T-cell (primary cell): ENCODE measurements at regions not wholly inside any gene's neighbourhood (a gene's known extent, or its start where the extent isn't known, plus 50 kb on each side); places are given as distances from the start of the nearest gene placed in this dataset.

Experiments
- ATAC-seq, 4 experiments: fragments of 200-7000 bp in 3 of 4; fragments of 150-1000 bp in 1 of 4; cut with Tn5 transposase; replicated peaks in 1 of 4; 1 replicate in 3 of 4; 2 replicates in 1 of 4; pipeline ENCODE4 v1.10.0; 2021; ENCODE audit warnings: moderate library complexity in 3 of 4, mild to moderate bottlenecking in 2 of 4, moderate number of reproducible peaks in 1 of 4
- CTCF ChIA-PET, 2 donors: fragments of 300-600 bp; sonication (Branson Sonifier 250); formaldehyde crosslinking; loops; one replicate each; lab custom pipeline; 2022; ENCODE audit warnings: antibody characterized with exemption in 2 of 2; lab: Charles Lee
- POLR2A ChIA-PET, 2 donors: fragments of 300-600 bp; sonication (Branson Sonifier 250); formaldehyde crosslinking; loops; one replicate each; lab custom pipeline; 2022; ENCODE audit warnings: antibody characterized with exemption in 2 of 2; lab: Charles Lee
- DNase-seq, 35 experiments: peaks; one replicate each; pipeline versions ENCODE4 v3.0.0 to v3.0.0-alpha.2; 2013 to 2023
- H3K27ac ChIP-seq: one replicate; pipeline ENCODE4 v1.5.1; 2013; ENCODE audit warnings: low read length
- H3K27me3 ChIP-seq, 2 experiments: replicated peaks in 1 of 2; 1 replicate in 1 of 2; 2 replicates in 1 of 2; pipeline versions ENCODE4 v1.6.1 to v1.7.0; 2013; ENCODE audit warnings: low read length in 1 of 2, mixed read lengths in 1 of 2; ENCODE audit not compliant: control insufficient read depth in 2 of 2, insufficient read depth in 2 of 2; ENCODE audit errors: extremely low read depth in 1 of 2
- H3K36me3 ChIP-seq, 2 donors: 1 replicate in 1 of 2; 2 replicates in 1 of 2; pipeline versions ENCODE4 v1.6.1 to v1.7.0; 2013; ENCODE audit warnings: low read length in 1 of 2; ENCODE audit not compliant: control insufficient read depth in 2 of 2, insufficient read depth in 1 of 2; ENCODE audit errors: extremely low read depth in 1 of 2
- H3K4me1 ChIP-seq, 2 experiments: 1 replicate in 1 of 2; 2 replicates in 1 of 2; pipeline versions ENCODE4 v1.6.1 to v1.7.0; 2013; ENCODE audit warnings: low read length in 2 of 2, mixed read lengths in 1 of 2; ENCODE audit not compliant: insufficient read depth in 2 of 2, control insufficient read depth in 1 of 2; ENCODE audit errors: extremely low read depth in 1 of 2
- H3K4me3 ChIP-seq, 2 donors: 1 replicate in 1 of 2; 2 replicates in 1 of 2; pipeline versions ENCODE4 v1.5.1 to v1.7.0; 2013; ENCODE audit warnings: mild to moderate bottlenecking in 2 of 2, low read length in 1 of 2, moderate library complexity in 1 of 2; ENCODE audit not compliant: control insufficient read depth in 1 of 2; ENCODE audit errors: extremely low read depth in 1 of 2
- H3K9me3 ChIP-seq: 2 replicates; pipeline ENCODE4 v1.7.0; 2013
- H3K27ac Mint-ChIP-seq, 2 donors: one replicate each; pipeline ENCODE4 v1.8.0; 2020 to 2021; ENCODE audit warnings: mild to moderate bottlenecking in 2 of 2, mixed read lengths in 2 of 2
- H3K27me3 Mint-ChIP-seq, 2 donors: one replicate each; pipeline ENCODE4 v1.8.0; 2021 to 2022; ENCODE audit warnings: mixed read lengths in 2 of 2
- H3K36me3 Mint-ChIP-seq: one replicate; pipeline ENCODE4 v1.8.0; 2021; ENCODE audit warnings: mixed read lengths
- H3K4me1 Mint-ChIP-seq, 3 donors: one replicate each; pipeline ENCODE4 v1.8.0; 2020 to 2022; ENCODE audit warnings: mixed read lengths in 3 of 3, mild to moderate bottlenecking in 1 of 3
- H3K4me3 Mint-ChIP-seq, 3 donors: one replicate each; pipeline ENCODE4 v1.8.0; 2020 to 2022; ENCODE audit warnings: mild to moderate bottlenecking in 3 of 3, mixed read lengths in 3 of 3, moderate library complexity in 3 of 3
- H3K9me3 Mint-ChIP-seq, 3 donors: one replicate each; pipeline ENCODE4 v1.8.0; 2020 to 2022; ENCODE audit warnings: mixed read lengths in 3 of 3
- whole genome bisulfite sequencing: methylation state at CpG from one replicate; pipeline ENCODE4 v1.1.5; 2013; ENCODE audit warnings: missing lambda C conversion rate; ENCODE audit not compliant: insufficient coverage; 5-methylcytosine and 5-hydroxymethylcytosine counted together

DNA sequence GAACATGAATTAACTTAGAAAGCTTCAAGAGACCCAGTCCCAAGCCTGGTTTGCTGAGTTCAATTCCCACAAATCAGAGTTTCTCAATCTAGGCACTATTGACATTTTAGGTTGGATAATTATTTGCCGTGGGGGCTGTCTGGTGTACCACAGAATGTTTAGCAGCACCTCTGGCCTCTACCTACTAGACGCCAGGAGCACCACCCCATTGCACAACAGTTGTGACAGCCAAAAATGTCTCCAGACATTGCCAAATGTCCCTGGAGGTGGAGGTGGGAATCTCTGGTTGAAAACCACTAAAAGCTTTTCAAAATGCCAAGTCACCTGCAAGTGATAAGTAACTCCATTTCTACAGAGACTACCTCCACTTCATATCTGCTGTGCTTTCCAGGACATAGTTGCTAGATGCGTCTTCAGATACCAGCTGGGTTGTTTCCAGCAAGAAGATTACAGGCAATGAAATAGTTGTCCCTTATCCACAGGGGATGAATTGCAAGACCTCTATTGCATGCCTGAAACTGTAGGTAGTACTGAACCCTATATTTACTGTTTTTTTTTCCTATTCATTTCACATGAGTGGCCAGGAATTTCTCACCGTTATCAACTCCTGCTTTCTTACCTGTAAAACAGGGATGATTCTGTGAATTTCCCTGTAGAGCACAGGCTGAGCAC, 554.3 kb downstream of the ZEB2 start:
- Histone ChIP-seq H3K27ac (no peak overlapping the region), H3K36me3 (peaks cover 0 to 3% of the 10 kb centered on the region in 2 donors), H3K9me3 (no peaks in the 10 kb centered on the region), H3K4me1 (no peaks in the 10 kb centered on the region), H3K27me3 (no peaks in the 10 kb centered on the region), H3K4me3 (no peak overlapping the region)
- H3K27ac Mint-ChIP-seq: no peak overlapping the region
- ChIA-PET POLR2A (no interaction called here), CTCF (no interaction called here)
- no peak overlapping the region for H3K4me3 Mint-ChIP-seq
- H3K4me1 Mint-ChIP-seq: no peaks in the 10 kb centered on the region
- DNase-seq (no peak), ATAC-seq (no peak)
- WGBS: 100% methylated on average over 1 of the region's 4 CpGs
- H3K27me3 Mint-ChIP-seq: no peaks in the 10 kb centered on the region
- H3K9me3 Mint-ChIP-seq: no peaks in the 10 kb centered on the region
- peaks cover 19% of the 10 kb centered on the region for H3K36me3 Mint-ChIP-seq

GRCh38 chr2:143964891-143965290, 555.0 kb downstream of the ZEB2 start:
- Histone ChIP-seq H3K9me3 (no peaks in the 10 kb centered on the region), H3K27me3 (no peaks in the 10 kb centered on the region), H3K4me3 (no peak overlapping the region), H3K27ac (no peak overlapping the region), H3K4me1 (no peaks in the 10 kb centered on the region), H3K36me3 (peaks cover 0 to 3% of the 10 kb centered on the region in 2 donors)
- H3K4me3 Mint-ChIP-seq: no peak overlapping the region
- ChIA-PET POLR2A (interaction anchor here in 1 of 2 donors (0.6 kb wide), 1 partner anchor 11 kb away, joined by 3 read pairs; no protein-coding TSS in a partner anchor), CTCF (no interaction called here)
- peaks cover 0 to 7% (median 6%) of the 10 kb centered on the region in 3 donors for H3K9me3 Mint-ChIP-seq
- H3K36me3 Mint-ChIP-seq: peaks cover 23% of the 10 kb centered on the region
- no peaks in the 10 kb centered on the region for H3K27me3 Mint-ChIP-seq
- no peaks in the 10 kb centered on the region for H3K4me1 Mint-ChIP-seq
- no peak overlapping the region for H3K27ac Mint-ChIP-seq
- no peak for ATAC-seq
- no CpG with 5 or more reads among the region's 1 CpG for WGBS
- no peak for DNase-seq

DNA sequence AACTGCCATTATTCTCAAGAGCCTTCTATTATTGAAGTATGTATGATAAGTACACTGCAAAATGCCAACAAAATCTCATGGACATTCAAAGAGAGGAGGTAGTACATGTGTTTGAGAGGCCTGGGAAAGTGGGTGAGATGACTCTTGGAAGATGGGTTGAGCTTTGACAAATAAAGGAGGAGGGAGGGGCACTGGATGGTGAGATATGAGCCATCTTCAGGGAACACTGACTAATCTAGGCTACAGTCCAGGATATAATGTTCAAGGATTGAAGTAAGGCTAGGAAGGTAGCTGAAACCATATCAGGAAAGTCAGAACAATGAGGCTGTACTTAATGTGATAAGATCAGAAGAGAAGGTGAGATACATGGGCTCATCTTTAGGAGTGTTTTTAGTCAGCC, 559.7 kb downstream of the ZEB2 start:
- H3K4me1 ChIP-seq: no peaks in the 10 kb centered on the region
- no peak for DNase-seq
- no peak overlapping the region for H3K27ac ChIP-seq
- no peak for ATAC-seq
- no peaks in the 10 kb centered on the region for H3K27me3 ChIP-seq
- H3K36me3 ChIP-seq: no peaks in the 10 kb centered on the region
- Mint-ChIP-seq H3K4me1 (no peaks in the 10 kb centered on the region), H3K9me3 (peaks cover 0 to 7% (median 6%) of the 10 kb centered on the region in 3 donors), H3K27ac (no peak overlapping the region), H3K27me3 (no peaks in the 10 kb centered on the region), H3K4me3 (no peak overlapping the region), H3K36me3 (peaks cover 17% of the 10 kb centered on the region)
- POLR2A ChIA-PET: no interaction called here
- H3K4me3 ChIP-seq: no peak overlapping the region
- H3K9me3 ChIP-seq: no peaks in the 10 kb centered on the region
- CTCF ChIA-PET: interaction anchor here in 1 of 2 donors (0.7 kb wide), 1 partner anchor 51 kb away, joined by 3 read pairs; no protein-coding TSS in a partner anchor

GRCh38 chr2:143957321-143957720, 562.6 kb downstream of the ZEB2 start:
- Mint-ChIP-seq H3K9me3 (peaks cover 0 to 7% (median 6%) of the 10 kb centered on the region in 3 donors), H3K4me3 (no peak overlapping the region), H3K4me1 (no peaks in the 10 kb centered on the region), H3K36me3 (peaks cover 15% of the 10 kb centered on the region), H3K27ac (no peak overlapping the region), H3K27me3 (no peaks in the 10 kb centered on the region)
- 63% methylated on average over 1 of the region's 5 CpGs for WGBS
- no peaks in the 10 kb centered on the region for H3K9me3 ChIP-seq
- H3K27me3 ChIP-seq: no peaks in the 10 kb centered on the region
- DNase-seq (no peak), ATAC-seq (no peak)
- H3K4me1 ChIP-seq: no peaks in the 10 kb centered on the region
- ChIA-PET POLR2A (no interaction called here), CTCF (no interaction called here)
- no peak overlapping the region for H3K27ac ChIP-seq
- H3K36me3 ChIP-seq: no peaks in the 10 kb centered on the region
- no peak overlapping the region for H3K4me3 ChIP-seq

DNA sequence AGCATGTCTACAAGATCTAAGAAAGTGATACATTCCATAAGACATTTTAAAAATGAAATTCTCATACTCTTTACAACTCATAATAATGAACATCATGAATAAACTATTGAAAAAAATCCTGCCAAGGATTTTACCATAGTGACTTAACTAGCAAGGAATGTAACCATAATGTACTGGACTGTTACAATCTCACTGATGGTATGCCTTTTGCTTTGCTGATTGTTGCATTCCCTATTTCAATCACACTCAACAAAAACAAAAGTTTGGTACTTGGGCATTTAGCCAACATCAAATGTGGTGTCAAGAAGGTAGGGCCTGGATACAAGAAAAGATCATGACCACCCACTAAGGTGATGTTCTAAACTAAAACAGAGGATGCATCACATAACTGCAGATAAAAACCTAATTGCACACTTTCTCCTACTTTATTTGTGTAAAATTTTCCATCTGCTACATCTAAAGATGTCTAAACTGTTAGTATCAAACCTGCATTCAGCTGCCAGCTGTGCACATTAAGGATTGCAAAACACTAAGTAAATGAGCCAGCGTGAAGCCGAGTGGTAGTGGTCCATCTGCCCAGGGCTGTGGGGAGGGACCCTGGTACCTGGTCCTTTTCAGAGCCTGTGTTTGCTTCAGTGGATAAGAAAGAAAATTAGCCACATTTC, 564.4 kb downstream of the ZEB2 start:
- ATAC-seq: no peak

DNA sequence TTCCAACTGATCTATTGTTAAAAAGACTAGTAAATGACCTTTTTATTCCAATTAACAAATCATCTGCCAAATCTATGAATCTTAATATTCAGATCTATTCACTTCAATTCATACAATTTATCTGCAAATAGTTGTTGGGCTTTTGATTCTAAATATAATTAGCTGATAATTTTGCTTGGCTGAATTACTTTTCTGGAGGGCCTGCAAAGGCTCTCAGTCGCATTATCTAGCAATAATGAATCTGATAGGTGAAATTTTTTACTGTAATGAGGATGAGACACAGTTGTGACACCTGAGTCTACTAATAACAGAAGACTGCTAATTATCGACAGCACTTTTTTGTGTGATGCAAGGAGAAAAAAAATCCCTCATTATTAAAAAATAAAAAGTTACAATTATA, 565.1 kb downstream of the ZEB2 start:
- Mint-ChIP-seq H3K4me3 (no peak overlapping the region), H3K9me3 (no peaks in the 10 kb centered on the region), H3K27ac (no peak overlapping the region), H3K36me3 (peaks cover 2% of the 10 kb centered on the region), H3K27me3 (no peaks in the 10 kb centered on the region), H3K4me1 (no peaks in the 10 kb centered on the region)
- ChIA-PET CTCF (no interaction called here), POLR2A (no interaction called here)
- ATAC-seq: no peak
- no peaks in the 10 kb centered on the region for H3K9me3 ChIP-seq
- no peak for DNase-seq
- H3K27ac ChIP-seq: no peak overlapping the region
- no CpG with 5 or more reads among the region's 2 CpGs for WGBS
- H3K36me3 ChIP-seq: no peaks in the 10 kb centered on the region
- H3K4me1 ChIP-seq: no peaks in the 10 kb centered on the region
- H3K4me3 ChIP-seq: no peak overlapping the region
- no peaks in the 10 kb centered on the region for H3K27me3 ChIP-seq

More for the DNA sequence above, 564.4 kb downstream of the ZEB2 start:
- no peak overlapping the region for H3K4me3 Mint-ChIP-seq
- ChIA-PET CTCF (no interaction called here), POLR2A (no interaction called here)
- no peak for DNase-seq
- Histone ChIP-seq H3K27me3 (no peaks in the 10 kb centered on the region), H3K27ac (no peak overlapping the region), H3K4me3 (no peak overlapping the region), H3K36me3 (no peaks in the 10 kb centered on the region), H3K9me3 (no peaks in the 10 kb centered on the region), H3K4me1 (no peaks in the 10 kb centered on the region)
- no peak overlapping the region for H3K27ac Mint-ChIP-seq
- H3K36me3 Mint-ChIP-seq: peaks cover 9% of the 10 kb centered on the region
- peaks cover 0 to 6% (median 6%) of the 10 kb centered on the region in 3 donors for H3K9me3 Mint-ChIP-seq
- no peaks in the 10 kb centered on the region for H3K4me1 Mint-ChIP-seq
- H3K27me3 Mint-ChIP-seq: no peaks in the 10 kb centered on the region
- 100% methylated on average over 1 of the region's 2 CpGs for WGBS
